HG03469 (cell line): ENCODE measurements at regions not wholly inside any gene's neighbourhood (a gene's known extent, or its start where the extent isn't known, plus 50 kb on each side); places are given as distances from the start of the nearest gene placed in this dataset.
A peak's percentile ranks its signal among the peaks of the same experiment; 100 is the strongest.

Experiments
- ATAC-seq: cut with Tn5 transposase; IDR thresholded peaks from one replicate; pipeline ENCODE4 v1.9.1; 2021; ENCODE audit warnings: mild to moderate bottlenecking, moderate library complexity, moderate number of reproducible peaks; ENCODE audit not compliant: unreplicated experiment

DNA sequence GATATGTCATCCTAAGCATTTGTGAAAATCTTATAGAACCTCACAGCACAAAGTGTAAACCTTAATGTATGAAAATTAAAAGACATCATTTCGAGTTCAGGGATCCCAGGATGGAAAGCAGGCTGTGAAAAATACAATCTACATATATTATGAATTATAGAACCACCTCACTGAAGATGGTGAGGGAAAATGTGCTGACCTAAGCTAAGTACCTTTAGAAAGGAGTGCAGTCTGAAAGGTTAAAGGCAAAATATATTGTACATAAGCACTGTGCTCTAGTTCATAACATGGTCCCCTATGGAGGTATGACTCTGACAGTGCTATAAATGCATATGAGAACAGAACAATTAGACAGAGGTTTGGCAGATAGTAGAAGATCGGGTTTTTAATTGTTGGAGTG is 368.6 kb downstream of the TMA16 start:
- ATAC-seq = no peak

DNA sequence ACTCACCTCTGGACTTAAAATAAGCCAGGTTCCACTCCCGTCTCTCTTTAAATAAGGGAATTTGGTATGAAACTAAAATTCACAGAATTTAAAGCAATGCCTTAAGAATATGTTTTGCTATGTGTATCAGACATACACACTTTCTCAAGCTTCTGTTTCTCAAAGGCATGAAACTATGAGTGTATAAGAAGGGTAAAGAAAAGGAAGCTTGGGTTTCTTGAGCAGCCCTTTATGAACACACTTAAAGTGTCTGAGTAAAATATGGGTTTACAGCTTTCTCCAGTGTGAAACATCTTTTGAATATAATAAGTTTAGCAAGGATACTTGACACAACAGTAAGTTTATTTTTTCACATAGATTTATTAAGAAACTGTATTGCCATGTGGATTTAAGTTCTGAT is 370.5 kb downstream of the TMA16 start:
- ATAC-seq = no peak

DNA sequence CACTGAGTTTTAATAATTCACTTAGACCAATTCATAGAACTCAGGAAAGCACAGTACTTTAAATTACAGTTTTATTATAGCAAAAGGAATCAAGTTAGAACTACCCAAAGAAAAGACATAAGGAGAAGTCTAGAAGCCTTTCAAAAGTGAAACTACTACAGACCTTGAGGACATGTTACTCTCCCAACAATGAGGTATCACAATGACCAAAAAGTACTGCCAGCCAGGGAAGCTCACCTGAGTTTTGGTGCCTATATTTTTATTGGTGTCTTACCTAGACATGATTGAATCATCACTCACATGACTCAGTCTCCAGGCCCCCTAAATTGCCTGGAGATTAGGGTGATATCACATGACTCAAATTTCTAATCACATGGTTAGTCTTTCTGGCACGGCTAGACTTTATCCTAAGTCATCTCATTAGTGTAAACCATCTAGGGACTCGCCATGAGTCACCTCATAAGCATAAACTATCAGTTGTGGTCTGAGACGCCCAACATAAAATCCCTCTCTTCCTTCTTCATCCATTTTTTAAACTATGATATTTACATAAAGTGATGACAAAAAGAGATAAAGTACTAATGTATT is 372.3 kb downstream of the TMA16 start:
- ATAC-seq = peak; percentile 63

DNA sequence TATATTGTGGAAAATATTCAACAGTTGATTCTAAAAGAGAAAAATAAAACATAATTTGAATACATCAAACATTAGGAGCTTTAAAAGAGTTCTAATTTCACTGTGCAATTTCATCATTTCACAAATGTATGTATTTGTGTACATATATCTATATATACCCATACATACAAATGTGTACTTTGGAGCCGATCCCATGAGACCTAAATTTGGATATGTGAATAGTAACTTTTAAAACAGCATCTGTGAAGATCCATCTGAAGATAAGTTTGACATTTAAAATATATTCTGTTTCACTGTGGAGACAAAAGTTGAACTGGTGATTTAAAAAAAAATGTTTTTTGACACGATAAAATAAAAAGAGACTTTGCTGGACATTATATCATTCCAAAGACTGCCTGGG is 374.0 kb downstream of the TMA16 start:
- no peak for ATAC-seq

DNA sequence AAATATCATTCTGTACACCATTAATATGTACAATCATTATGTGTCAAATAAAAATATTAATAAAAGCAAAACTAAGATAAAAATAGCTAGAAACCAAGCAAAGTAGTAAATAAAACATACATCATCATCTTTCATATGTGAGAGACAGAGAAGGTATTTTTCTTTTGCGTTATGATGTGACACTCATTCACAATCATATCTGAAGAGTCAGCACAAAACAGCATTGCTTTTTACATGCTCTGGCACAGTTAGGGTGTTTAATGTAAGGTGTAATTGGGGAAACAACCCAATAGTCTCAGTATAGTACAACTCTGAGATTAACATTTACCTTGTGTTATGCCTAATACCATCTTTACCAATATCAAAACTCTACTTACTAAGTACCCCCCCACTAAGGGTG is 376.6 kb downstream of the TMA16 start:
- no peak for ATAC-seq

DNA sequence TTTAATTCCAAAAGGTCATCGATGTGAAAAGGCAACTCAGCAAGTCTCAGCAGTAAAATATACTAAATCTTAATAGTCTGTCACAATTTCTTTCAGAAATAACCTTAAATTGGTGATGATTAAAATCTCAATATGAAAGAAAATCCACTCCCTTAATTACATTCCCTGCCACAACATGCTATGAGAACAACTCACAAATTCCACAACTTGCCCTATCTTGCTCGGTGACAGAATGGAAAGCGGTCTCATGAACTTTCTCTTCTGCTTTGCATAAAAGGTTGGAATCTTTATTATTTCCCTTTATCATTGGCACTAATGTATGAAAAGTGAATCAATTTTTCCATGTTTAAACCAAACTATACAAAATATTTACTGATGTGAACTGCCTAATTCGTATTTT is 380.8 kb downstream of the TMA16 start:
- no peak for ATAC-seq

DNA sequence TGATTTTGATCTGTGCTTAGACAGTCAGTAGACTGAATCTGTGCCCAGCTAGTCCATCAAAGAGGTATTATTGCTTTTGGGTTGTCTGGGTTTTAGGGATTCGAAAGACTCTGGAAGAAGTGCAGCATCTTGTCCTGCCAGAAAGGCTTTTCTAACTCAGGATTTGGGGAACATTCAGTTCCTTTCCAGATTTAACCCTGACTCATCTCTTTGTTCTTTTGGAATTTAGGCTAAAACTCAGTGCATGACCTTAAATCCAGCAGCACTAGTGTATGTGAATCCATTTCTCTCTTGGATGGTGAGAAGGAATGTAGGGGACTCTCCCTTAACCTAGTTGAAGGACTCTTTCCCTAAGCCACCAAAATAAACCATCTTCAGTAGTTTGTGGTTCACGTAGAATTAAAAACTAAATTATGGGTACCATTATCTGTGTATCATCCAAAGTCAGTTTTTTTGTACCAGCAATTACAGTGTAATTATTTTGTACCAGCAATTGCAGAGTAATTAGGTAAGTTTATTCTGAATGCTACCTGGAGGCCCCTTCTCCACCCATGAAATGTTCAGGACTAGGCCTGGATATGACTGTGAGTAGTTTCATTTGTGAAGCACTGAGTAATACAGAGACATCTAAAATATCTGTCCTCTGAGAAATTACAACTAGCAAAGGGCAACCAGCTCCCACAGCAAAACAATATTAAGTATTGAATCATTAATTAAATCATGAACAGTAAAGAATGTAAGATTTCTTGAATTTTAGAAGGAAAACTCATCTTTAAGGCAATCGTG is 384.0 kb downstream of the TMA16 start:
- ATAC-seq = no peak

DNA sequence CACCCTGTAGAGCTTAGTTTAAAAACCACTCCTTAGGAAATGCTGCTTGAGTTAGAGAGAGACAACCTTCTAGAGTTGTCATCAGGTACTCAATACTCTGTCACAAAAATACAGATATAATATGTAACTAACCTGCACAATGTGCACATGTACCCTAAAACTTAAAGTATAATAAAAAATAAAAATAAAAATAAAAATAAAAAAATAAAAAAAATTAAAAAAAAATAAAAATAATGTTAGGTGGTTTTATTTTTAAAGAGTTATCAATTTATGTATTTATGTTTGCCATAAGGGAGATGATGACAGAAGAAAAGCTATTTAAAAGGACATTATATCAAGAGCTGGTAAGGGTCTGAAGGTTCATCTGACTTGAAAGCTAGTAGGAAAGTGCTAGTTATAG is 397.9 kb downstream of the TMA16 start:
- no peak for ATAC-seq

DNA sequence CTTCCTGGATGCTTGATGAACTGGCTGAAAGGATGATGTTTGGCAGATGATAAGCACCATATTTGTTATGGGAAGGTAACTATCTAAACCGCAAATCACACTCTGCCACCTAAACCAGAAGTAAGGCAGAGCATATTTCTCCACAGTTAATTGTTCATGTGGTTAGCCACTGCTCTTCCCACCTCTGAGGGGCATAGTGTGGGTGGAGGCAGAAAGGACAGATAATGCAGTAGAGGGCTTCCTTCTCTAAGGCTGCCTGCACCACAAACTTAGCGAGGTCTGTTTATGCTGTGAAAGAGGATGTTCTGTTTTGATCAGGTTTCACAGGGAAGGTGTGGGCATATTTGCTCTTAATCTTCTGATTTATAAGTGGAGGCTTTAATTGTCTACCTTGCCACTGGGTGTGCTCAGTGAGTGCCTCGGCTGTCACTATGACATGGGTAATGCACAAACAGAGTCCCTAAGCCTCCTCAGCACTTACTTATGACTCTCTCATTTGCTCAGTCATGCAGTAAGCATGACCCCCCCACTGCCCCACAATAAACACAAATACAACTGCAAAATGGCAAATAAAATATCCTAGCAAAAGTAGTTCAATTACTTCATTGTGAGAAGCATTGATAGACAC is 401.0 kb downstream of the TMA16 start:
- ATAC-seq = no peak

DNA sequence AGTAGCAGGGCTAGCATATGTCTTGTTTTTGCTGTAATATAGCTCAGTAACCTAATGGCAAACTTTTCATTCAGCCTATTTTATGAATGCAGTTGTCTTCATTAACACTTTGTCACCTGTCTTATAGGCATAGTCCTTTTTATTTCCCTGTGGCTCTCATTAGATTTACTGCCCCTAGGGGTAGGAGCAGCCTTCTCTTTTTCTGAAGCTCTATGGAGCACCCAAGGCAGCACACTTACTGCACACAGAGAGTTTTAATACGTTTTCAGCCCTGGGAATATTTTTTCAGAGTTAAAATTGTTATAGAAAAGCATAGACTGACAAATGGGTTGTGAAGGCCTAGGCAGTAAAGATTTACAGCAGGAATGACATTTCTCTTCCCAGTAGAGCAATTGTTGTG is 406.8 kb downstream of the TMA16 start:
- ATAC-seq = no peak

DNA sequence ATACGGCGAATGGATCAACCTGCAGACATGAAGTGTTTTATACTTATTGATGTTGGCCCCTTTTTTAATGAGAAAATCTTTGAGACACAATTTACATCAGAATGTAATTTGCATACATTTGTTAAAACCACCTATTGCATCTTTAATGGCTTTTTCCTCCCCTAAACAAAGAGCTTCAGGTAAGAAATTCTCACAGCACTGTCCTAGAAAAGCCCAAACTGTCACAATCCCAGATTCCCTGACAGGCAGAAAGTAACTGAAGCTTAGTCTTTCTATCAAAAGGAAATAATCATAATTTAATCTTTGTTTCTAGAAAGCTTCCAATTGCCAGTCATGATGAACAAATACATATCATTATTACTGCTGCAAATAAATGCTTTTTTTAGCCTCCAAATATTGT is 407.9 kb downstream of the TMA16 start:
- no peak for ATAC-seq

DNA sequence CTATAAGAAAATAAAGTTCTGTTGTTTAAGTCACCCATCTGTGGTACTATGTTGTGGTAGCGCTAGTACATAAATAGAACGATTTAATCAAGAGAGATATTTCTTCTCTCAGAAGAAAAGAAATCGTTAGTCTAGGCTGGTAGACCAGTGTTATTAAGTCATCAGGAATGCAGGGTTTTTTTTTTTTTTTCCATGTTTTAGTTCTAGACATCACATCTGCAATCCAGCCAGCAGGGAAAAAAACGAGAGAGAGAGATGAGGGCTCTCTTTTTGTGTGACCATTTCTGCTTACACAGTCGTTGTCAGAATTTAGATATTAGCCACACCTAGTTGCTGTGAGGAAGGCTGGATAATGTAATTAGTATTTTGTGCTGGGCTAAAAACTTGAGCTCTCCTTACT is 417.4 kb downstream of the TMA16 start:
- no peak for ATAC-seq

DNA sequence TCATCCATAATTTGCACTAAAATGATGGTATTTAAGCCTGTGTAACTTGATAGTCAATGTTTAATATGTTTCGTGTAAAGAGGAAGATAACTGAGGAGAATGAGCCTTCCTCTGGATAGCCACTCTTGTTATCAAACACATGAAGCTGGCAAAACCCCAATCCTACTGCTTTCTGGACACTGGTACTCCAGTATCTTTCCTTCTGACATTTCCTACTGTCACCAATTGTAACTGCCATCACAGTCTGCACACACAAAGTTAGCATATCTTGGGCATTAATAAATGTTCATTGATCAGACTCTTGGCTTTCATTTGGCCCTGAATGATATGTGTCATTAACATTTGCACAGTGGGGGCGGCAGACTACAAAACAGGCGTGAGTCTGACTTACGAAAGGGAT is 419.1 kb downstream of the TMA16 start:
- ATAC-seq = no peak

DNA sequence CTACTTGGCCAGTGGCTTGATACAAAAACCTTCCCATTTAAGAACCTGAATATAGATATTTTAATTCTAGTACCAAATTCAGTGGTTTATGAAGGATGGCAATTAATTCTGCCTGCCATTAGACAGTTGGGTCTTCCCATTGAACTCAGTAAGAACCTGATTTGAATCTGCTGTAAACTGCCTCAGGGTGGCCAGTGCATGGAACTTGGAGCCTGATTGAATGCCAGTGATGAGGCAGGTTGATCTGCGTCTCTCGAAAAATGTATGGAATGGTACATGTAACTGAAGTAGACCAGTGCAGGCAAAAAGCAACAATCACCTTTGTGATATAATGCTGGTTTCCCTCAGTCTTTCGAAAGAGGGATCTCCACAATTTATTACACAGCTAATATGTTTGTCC is 421.4 kb downstream of the TMA16 start:
- ATAC-seq = no peak

DNA sequence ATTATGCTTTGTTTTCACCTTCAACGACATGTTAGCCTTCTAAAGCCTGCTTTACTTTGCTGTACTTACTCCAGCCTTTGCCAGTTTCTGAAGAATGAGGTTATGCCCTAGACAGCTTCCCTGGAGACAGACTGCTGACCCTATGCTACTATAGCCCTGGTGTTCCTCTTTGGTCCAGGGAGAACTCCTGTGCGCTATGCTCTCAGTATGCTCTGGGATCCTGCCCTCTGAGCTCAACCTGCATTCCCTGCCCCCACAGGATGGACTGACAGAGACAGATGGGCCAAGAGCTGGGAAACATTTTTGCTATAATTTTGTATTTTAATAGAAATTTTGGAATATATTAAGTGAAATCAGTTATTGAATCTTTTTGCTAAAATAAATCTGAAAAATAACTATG is 425.9 kb downstream of the TMA16 start:
- no peak for ATAC-seq

DNA sequence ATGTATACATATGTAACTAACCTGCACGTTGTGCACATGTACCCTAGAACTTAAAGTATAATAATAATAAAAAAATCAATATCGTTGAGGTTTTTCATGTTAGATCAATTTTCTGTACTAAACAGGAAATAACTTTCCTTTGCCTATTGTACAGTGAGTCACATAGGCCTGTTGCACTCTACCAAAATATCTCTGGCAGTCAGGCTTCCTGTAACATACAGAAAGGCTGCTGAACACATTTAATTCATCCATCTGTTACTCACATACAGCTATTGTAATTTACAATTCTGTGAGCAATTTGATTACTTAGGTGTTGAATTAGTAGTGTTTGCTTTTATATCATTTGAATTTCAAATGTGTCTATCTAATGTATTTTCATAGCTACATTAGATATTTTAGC is 427.8 kb downstream of the TMA16 start:
- no peak for ATAC-seq

DNA sequence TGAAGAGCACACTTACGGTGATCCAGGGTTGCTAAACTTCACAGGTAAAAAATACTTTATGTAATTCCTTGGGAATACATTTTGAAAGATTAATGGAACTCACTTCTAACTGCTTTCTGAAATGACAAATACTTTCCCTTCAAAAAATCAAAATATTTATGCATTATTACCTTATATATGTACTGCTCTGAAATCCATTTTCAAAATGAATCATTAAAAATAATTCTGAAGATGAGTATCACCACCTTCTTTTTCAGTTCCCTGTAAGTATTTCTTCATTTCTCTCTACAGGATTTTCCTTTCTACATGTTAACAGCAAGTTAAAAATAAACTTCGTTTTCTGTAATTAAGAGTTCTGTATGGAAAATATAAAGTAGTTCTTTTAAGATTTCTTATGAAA is 428.6 kb downstream of the TMA16 start:
- ATAC-seq = no peak

DNA sequence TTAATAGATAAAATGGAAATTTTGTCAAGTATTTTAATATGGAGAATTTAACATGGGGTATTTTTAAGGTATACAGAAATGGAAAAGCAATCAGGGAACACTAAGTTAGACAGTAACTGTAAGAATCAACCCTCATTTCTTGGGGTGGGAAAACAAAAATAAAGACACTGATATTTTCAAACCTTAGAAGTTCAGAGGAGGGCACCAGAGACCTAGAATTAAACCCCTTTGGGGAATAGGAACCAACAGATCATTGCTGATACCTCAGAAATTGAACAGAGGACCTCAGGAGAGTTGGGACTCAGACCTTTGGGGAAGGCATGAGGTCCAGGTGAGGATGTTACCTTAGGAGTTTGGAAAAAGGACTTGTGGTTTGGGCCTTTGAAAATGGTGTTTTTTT is 435.6 kb downstream of the TMA16 start:
- ATAC-seq = no peak

DNA sequence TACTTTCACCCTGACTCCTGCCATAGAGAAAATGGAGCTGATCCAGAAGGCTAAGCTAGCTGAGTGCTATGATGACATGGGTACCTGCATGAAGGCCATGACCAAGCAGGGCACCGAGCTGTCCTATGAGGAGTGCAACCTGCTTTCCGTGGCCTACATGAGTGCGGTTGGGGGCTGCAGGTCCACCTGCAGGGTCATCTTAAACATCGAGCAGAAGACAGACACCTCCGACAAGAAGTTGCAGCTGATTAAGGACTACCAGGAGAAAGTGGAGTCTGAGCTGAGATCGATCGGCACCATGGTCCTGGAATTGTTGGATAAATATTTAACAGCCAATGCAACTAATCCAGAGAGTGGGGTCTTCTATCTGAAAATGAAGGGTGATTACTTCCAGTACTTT is 438.0 kb downstream of the TMA16 start:
- ATAC-seq = no peak

DNA sequence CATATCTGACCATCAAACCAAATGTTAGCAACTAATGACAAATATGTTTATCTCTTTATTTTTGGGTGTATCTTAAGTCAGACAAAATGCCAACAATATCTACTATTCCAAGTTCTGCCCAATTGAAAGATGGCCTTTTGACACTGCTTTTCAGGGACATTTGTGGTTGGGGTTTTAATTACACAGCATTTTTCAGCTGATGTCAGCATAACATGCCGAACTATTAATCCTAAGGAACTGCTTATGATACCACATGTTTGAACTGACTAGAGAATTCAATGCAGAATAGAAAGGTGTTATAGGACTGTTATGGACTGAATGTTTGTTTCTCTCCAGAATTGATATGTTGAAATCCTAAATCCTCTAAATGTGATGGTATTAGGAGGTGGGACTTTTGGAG is 445.1 kb downstream of the TMA16 start:
- no peak for ATAC-seq

DNA sequence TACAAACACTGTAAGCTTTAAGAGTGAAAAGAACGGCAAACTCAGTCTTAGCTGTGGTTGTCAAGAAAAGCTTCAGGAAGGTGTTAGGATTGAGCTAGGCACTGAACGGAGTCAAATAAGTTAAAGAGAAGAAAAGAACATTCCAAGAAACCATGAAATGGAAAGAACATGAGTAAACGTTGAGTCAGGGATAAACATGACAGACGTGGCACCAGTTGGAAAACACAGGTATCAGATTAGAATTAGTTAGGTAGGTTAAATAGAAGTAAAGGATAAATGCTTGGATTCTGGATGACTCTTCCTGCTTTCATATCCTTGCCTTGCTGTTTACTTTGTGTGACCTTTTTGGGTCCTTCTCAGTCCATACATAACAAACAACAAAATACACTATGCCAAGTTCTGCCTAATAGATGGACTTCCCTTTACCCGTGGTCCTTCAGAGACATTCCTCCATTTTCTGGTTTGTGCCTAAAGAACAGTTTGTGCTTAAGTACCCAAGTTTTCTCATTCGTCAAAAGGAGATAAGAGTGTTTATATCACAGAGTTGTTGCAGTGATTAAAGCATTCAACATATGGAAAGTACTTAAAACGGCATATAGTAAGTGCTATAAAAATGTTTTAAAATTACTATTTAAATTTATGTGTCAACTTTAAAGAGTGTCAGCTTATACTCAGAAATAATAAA is 446.9 kb downstream of the TMA16 start:
- no peak for ATAC-seq

DNA sequence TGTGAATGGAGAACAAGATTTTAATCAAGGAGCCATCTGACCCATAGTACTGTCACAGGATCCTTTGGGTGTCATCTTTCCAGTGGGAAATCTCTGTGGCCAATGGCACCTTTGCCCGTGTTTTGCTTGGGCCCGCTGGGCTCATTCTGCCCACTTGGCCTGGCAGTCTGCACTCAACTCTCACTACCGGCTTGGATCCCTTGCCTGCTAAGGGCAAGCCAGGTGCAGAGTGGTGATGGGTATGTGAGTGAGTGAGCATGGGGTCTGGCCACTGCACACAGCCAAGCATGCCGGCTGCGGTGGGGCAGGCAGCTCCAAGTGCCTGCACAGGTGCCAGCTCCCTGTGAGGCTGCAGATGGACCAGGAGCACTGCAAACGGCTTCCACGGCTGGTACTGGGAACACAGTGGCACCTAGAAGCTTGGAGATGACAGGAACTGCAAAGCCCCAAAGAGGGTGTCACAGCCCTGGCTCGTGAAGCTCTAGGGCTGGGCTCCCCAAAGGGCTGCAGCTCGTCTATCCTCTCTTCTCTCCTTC is 454.5 kb downstream of the TMA16 start:
- no peak for ATAC-seq
